HCT116 (cell line): ENCODE measurements at regions not wholly inside any gene's neighbourhood (a gene's known extent, or its start where the extent isn't known, plus 50 kb on each side); places are given as distances from the start of the nearest gene placed in this dataset.

ENCODE experiments used
- ATAC-seq: fragments of 200-7000 bp; cut with Tn5 transposase; 2 replicates; pipeline ENCODE4 v1.9.1; 2020; ENCODE audit warnings: mild to moderate bottlenecking, moderate library complexity
- BruUV-seq: library from RNA; stranded (reverse); fragments of 400-500 nt; replicated peaks from 2 replicates; lab custom pipeline; 2021; lab: Mats Ljungman, UMichigan
- CTCF ChIA-PET: fragments of 300-600 bp; sonication (Branson Sonifier 250); formaldehyde crosslinking; loops from one replicate; lab custom pipeline; 2021; ENCODE audit warnings: antibody characterized with exemption; lab: Charles Lee
- POLR2A ChIA-PET: fragments of 300-600, 350-600 bp; sonication (Branson Sonifier 250); formaldehyde crosslinking; loops from one replicate; lab custom pipeline; 2021; ENCODE audit warnings: antibody characterized with exemption; lab: Charles Lee
- RAD21 ChIA-PET, 2 experiments: fragments of 300-600 bp; sonication (Branson Sonifier 250); formaldehyde crosslinking; loops; one replicate each; lab custom pipeline; 2023; ENCODE audit warnings: low total read pairs in 2 of 2; ENCODE audit not compliant: uncharacterized antibody in 2 of 2, unreplicated experiment in 2 of 2, low non-redundant PET in 1 of 2; lab: Charles Lee
- DNase-seq: peaks from one replicate; pipeline ENCODE4 v3.0.0-alpha.2; 2010; ENCODE audit warnings: low read depth, low spot score
- H2AFZ ChIP-seq: fragments of 200-600 bp; shearing (Covaris generic), sonication (generic); 2 replicates; pipeline ENCODE4 v1.6.1; 2017; ENCODE audit warnings: low read depth, mixed run types, mixed read lengths, antibody characterized with exemption, low read length; ENCODE audit not compliant: poor library complexity, severe bottlenecking
- H3K27ac ChIP-seq: 2 replicates; pipeline ENCODE4 v1.5.1; 2012; ENCODE audit warnings: low read depth, low read length
- H3K27me3 ChIP-seq: fragments of 200-600 bp; sonication (generic); 2 replicates; pipeline ENCODE4 v1.6.1; 2016; ENCODE audit warnings: mixed run types, low read length, mixed read lengths; ENCODE audit not compliant: insufficient read depth
- H3K36me3 ChIP-seq, 2 experiments: fragments of 200-500 bp in 1 of 2; fragments of 200-600 bp in 1 of 2; sonication (Bioruptor generic) in 1 of 2; sonication (generic) in 1 of 2; 2 replicates each; pipeline versions ENCODE4 v1.5.1 to v1.6.1; 2014 to 2016; ENCODE audit warnings: low read length in 2 of 2, inconsistent platforms in 1 of 2, mixed read lengths in 1 of 2, mixed run types in 1 of 2; ENCODE audit not compliant: insufficient read depth in 2 of 2, control insufficient read depth in 1 of 2
- H3K4me1 ChIP-seq, 2 experiments: fragments of 200-600 bp in 1 of 2; sonication (generic) in 1 of 2; 2 replicates each; pipeline versions ENCODE4 v1.5.1 to v1.6.1; 2012 to 2017; ENCODE audit warnings: low read length in 2 of 2, inconsistent platforms in 1 of 2, mild to moderate bottlenecking in 1 of 2, mixed read lengths in 1 of 2, mixed run types in 1 of 2, moderate library complexity in 1 of 2; ENCODE audit not compliant: insufficient read depth in 2 of 2, control insufficient read depth in 1 of 2
- H3K4me2 ChIP-seq: fragments of 200-600 bp; sonication (generic); 2 replicates; pipeline ENCODE4 v1.6.1; 2017; ENCODE audit warnings: mixed run types, low read length, mixed read lengths
- H3K4me3 ChIP-seq, 2 experiments: fragments of 200-600 bp in 1 of 2; sonication (generic) in 1 of 2; replicated peaks in 1 of 2; 2 replicates each; pipeline ENCODE4 v1.5.1; 2011 to 2016; ENCODE audit warnings: low read length in 2 of 2, control low read depth in 1 of 2, low read depth in 1 of 2, mild to moderate bottlenecking in 1 of 2, mixed read lengths in 1 of 2, mixed run types in 1 of 2
- H3K79me2 ChIP-seq: fragments of 200-600 bp; sonication (generic); 2 replicates; pipeline ENCODE4 v1.6.1; 2017; ENCODE audit warnings: mild to moderate bottlenecking, mixed run types, low read length, moderate library complexity, mixed read lengths; ENCODE audit not compliant: insufficient read depth
- H3K9ac ChIP-seq: fragments of 200-600 bp; sonication (generic); 2 replicates; pipeline ENCODE4 v1.6.1; 2016; ENCODE audit warnings: low read length, mixed read lengths
- H3K9me2 ChIP-seq: fragments of 200-600 bp; sonication (generic), shearing (Covaris generic); 2 replicates; pipeline ENCODE4 v1.6.1; 2017; ENCODE audit warnings: mixed run types, mild to moderate bottlenecking, moderate library complexity; ENCODE audit not compliant: insufficient read depth
- H3K9me3 ChIP-seq, 2 experiments: fragments of 200-500 bp in 1 of 2; fragments of 200-600 bp in 1 of 2; sonication (Bioruptor generic) in 1 of 2; sonication (generic) in 1 of 2; 2 replicates each; pipeline ENCODE4 v1.6.1; 2014 to 2017; ENCODE audit warnings: low read length in 2 of 2, mixed read lengths in 2 of 2, inconsistent platforms in 1 of 2, low read depth in 1 of 2, mild to moderate bottlenecking in 1 of 2, mixed run types in 1 of 2, moderate library complexity in 1 of 2; ENCODE audit not compliant: control insufficient read depth in 1 of 2, insufficient read depth in 1 of 2
- H4K20me1 ChIP-seq: fragments of 200-600 bp; sonication (generic), shearing (Covaris generic); 2 replicates; pipeline ENCODE4 v1.6.1; 2017; ENCODE audit warnings: mixed run types, mild to moderate bottlenecking, moderate library complexity; ENCODE audit not compliant: insufficient read depth
- CEBPB ChIP-seq: IDR thresholded peaks from 2 replicates; pipeline ENCODE4 v1.6.1; 2012; ENCODE audit warnings: low read depth
- FOSL1 ChIP-seq: IDR thresholded peaks from 2 replicates; pipeline ENCODE4 v1.6.1; 2012; ENCODE audit warnings: low read depth
- POLR2A ChIP-seq: IDR thresholded peaks from 2 replicates; pipeline ENCODE4 v1.7.0; 2011; ENCODE audit warnings: borderline replicate concordance; ENCODE audit not compliant: insufficient read depth, insufficient read length; ENCODE audit errors: extremely low read depth
- POLR2AphosphoS5 ChIP-seq: IDR thresholded peaks from 2 replicates; pipeline ENCODE4 v1.6.1; 2011; ENCODE audit warnings: mild to moderate bottlenecking, low read depth, low read length, moderate library complexity
- RAD21 ChIP-seq: IDR thresholded peaks from 2 replicates; pipeline ENCODE4 v1.6.1; 2012; ENCODE audit warnings: low read depth, mild to moderate bottlenecking
- SP1 ChIP-seq: IDR thresholded peaks from 2 replicates; pipeline ENCODE4 v1.6.1; 2012; ENCODE audit warnings: low read depth
- intact Hi-C: fragments of 100-400 bp; cut with micrococcal nuclease; formaldehyde crosslinking; loops from 2 replicates; pipeline ENCODE4 v1.10.0; 2022

DNA sequence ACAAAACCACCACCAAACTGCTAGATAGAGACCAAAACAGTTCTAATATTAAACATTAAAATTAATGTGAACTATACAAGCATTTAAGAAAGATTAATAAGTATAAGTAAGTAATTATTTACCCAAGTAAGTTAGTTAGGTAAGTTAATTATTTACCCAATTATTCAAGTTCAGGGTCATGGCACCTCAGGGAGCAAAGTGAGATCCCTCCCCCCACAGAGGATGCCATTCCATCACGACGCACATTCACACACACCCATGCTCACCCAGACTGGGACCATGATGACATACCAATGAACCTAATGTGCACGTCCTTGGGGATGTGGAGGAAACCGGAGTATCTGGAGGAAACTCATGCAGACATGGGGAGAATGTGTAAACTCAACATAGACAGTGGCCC, 229.1 kb downstream of the NR2F2 start:
- Histone ChIP-seq H3K4me2 (no peak overlapping the region), H3K27ac (no peak overlapping the region), H3K4me1 (no peaks in the 10 kb centered on the region), H4K20me1 (no peaks in the 10 kb centered on the region), H3K9ac (no peak overlapping the region), H3K4me3 (no peak overlapping the region), H3K27me3 (peaks cover 13% of the 10 kb centered on the region), H3K79me2 (no peaks in the 10 kb centered on the region), H3K9me2 (no peaks in the 10 kb centered on the region), H3K36me3 (no peaks in the 10 kb centered on the region), H2AFZ (no peak overlapping the region), H3K9me3 (no peaks in the 10 kb centered on the region)
- BruUV-seq = no TSS peak
- ChIA-PET POLR2A (no interaction called here), CTCF (no interaction called here), RAD21 (no interaction called here)
- ATAC-seq = no peak
- TF ChIP-seq SP1 (no peak), CEBPB (no peak)
- DNase-seq = no peak
- intact Hi-C loops = no loop called here

DNA sequence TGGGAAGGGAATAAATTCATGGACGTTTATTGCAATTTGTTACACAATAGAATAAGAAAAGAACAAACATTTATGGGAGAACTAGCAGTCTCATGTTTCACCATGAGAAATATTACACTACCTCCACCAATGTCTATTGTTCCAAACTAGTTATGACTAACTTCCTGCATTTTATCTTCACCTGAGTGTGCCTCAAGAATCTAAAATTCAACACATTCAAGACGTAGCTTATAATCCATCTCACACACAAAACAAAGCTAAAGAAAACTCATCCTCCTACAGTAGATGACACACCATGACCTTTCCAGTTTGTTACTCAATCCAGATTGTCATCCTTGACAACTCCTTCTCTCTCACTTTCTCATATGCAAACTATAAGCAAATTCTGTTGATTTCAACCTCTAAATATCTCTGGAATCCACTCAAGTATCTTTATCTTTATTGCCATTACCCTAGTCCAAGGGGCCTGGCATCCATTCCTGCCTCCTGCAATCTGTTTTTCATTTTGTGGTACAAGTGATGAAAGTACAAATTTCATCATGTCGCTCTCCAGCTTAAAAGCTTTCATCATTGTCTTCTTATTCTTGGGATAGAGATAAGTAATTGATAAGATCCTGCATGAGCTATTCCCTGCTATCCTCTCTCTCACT, 229.9 kb downstream of the NR2F2 start:
- Histone ChIP-seq H4K20me1 (no peaks in the 10 kb centered on the region), H3K9me3 (no peaks in the 10 kb centered on the region), H3K79me2 (no peaks in the 10 kb centered on the region), H3K4me2 (no peak overlapping the region), H3K9me2 (no peaks in the 10 kb centered on the region), H3K27ac (no peak overlapping the region), H3K4me1 (no peaks in the 10 kb centered on the region), H3K27me3 (peaks cover 11% of the 10 kb centered on the region), H2AFZ (no peak overlapping the region), H3K9ac (no peak overlapping the region), H3K4me3 (no peak overlapping the region), H3K36me3 (no peaks in the 10 kb centered on the region)
- no peak for TF ChIP-seq POLR2AphosphoS5
- no peak for TF ChIP-seq RAD21
- TF ChIP-seq POLR2A = no peak
- no peak for TF ChIP-seq FOSL1
- ChIA-PET POLR2A (no interaction called here), CTCF (no interaction called here), RAD21 (no interaction called here)
- BruUV-seq = no TSS peak
- intact Hi-C loops = no loop called here
- ATAC-seq (no peak), DNase-seq (no peak)
